ENCODE measurements at regions not wholly inside any gene's neighbourhood (a gene's known extent, or its start where the extent isn't known, plus 50 kb on each side); places are given as distances from the start of the nearest gene placed in this dataset.
"Not testable (repeated sequence)": the region's sequence is repeated elsewhere in the genome, so short reads cannot be mapped to it uniquely, and the experiment has no call there.

DNA sequence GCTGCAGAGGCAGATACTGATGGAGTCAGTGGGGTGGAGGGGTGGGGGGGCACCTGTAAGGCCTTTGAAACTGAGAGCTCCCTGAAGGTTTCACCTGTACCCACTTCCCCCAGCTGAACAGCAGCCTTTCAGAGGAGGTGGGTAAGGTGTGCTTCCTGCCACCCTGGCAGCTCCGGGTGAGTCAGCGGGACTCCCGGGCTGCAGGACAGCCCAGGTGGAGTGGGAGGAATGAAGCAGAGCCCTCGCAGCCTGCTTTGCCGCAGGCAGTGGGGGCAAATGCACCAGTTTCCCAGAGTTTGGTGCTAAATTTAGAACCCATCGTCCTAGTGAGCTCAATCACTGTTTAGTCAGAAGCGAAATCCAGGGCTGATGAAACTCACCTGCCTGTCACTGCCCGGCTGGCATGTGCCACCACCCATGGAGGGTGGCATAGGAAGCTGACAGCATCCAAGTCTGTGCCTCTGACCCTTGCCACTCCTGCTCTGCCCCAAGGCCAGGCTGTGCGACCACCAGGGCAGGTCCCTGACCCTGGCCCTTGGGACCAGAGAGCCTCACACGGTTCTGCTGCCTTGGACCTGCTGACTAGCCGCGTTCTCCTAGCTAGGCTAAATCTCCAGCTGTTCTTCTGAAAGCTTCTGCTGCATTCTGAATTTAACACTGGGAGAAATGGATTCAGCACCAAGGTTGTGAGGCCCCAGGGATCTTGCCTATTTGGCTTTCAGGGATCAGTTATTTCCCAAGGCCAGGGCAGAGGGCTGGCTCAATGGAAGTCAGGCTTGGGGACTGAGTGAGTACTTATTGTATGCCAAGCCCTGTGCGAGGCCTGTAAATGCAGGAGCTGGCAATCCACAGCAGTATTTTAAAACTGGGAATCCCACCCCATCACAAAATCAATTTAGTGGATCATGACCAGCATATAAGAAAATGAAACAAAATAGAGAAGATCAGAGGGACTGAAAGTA, 67.3 kb upstream of the RASGRF1 start:
- no peak for DNase-seq (ENCODE audit: low read depth, low spot score)

DNA sequence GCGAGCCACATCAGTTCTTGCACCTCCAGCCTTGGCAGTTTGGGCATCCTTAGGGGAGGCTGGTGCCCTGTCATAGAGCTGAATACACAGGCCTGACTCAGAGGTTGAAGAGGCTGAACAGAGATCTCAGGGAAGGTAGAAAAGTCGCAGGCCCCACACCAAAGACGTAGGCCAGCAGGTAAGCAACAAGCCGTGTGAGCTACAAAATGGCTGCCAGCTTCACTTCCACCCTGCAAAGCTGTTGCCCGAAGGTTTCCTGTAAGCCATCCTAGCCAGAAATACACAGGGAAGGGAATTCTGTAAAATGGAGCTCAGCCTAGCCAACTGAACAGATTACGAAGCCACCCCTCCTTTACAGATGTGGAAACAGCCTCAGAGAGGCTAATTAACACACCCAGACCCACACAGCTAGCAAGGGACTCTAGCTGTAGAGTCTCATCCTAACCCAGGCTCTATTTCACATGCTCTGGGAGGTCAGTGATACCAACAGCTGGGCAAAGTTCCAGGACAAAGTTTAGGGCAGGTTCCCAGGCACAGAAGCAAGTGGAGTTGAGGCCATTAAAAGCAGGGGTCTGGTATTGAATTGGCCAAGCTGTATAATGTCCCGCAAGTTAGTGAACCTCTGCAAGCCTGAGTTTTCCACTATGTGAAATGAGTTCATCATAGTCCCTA, 66.3 kb upstream of the RASGRF1 start:
- no peak for DNase-seq (ENCODE audit: low read depth, low spot score)

GRCh38 chr15:79154483-79155135, 64.0 kb upstream of the RASGRF1 start:
- no peak for DNase-seq (ENCODE audit: low read depth, low spot score)

- DNase-seq (ENCODE audit: low read depth, low spot score), result not testable (repeated sequence)
Observed at GRCh38 chr15:79144290-79144689, 53.7 kb upstream of the RASGRF1 start.

GRCh38 chr15:79140846-79141570, 50.4 kb upstream of the RASGRF1 start:
- no peak for DNase-seq (ENCODE audit: low read depth, low spot score)

All from smooth muscle cell of the brain vasculature (primary cell).